ENCODE measurements at regions not wholly inside any gene's neighbourhood (a gene's known extent, or its start where the extent isn't known, plus 50 kb on each side); places are given as distances from the start of the nearest gene placed in this dataset.

DNA sequence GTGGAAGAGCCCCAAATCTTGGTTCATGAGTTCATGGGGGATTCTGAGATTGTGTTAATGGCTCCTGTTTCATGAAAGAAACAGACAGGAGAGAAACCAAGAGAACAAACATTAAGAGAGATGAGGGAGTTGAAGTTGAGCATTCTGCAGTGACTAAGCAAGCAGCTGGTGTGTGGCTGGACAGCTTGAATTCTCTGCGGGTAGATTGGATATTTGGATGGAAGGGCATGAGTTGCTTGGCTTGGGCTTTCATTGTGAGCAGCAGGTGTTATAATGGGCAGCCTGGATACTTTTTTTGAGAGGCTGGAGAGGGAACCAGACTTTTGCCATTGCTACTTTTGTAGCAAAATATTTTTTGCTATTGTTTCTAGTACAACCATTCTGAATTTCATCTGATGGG, 346.8 kb upstream of the SATB1 start:
- H3K23me2 ChIP-seq (ENCODE audit: low read depth, low read length): no peaks in the 10 kb centered on the region
- no peaks in the 10 kb centered on the region for H4K20me1 ChIP-seq (replicated peaks in 1 of 2; ENCODE audit: control insufficient read depth in 1 of 2, insufficient read depth in 2 of 2, low read length in 2 of 2)
- 89% methylated on average over 1 of the region's 1 CpG; no CpG with 5 or more reads in 1 of the 2 experiments for WGBS, 2 experiments (ENCODE audit: extremely low coverage in 1 of 2, insufficient coverage in 1 of 2, insufficient read length in 1 of 2, insufficient replicate concordance in 2 of 2, low coverage in 1 of 2, low lambda C conversion rate in 2 of 2, missing lambda C conversion rate in 1 of 2)
- no peak overlapping the region for H3K23ac ChIP-seq (ENCODE audit: insufficient read length)
- H3K4me1 ChIP-seq (replicated peaks in 1 of 4; ENCODE audit: control insufficient read depth in 3 of 4, insufficient read depth in 4 of 4, low read length in 3 of 4): no peaks in the 10 kb centered on the region
- H3K9ac ChIP-seq (replicated peaks in 1 of 4; ENCODE audit: extremely low read depth in 1 of 4, low read depth in 3 of 4, low read length in 3 of 4): no peak overlapping the region
- no peak overlapping the region for H2BK5ac ChIP-seq (ENCODE audit: low read depth, low read length)
- CTCF ChIA-PET (ENCODE audit: partially characterized antibody): no interaction called here
- no peak overlapping the region for H2BK12ac ChIP-seq (ENCODE audit: low read depth, low read length)
- no peak overlapping the region for H3K56ac ChIP-seq (replicated peaks; ENCODE audit: insufficient read length, low read depth, low read length)
- POLR2A ChIA-PET (ENCODE audit: partially characterized antibody): no interaction called here
- H4K8ac ChIP-seq (ENCODE audit: extremely low read depth, insufficient read depth, low read length): no peak overlapping the region
- no peaks in the 10 kb centered on the region for H3K9me3 ChIP-seq (ENCODE audit: insufficient read depth in 2 of 2, low read depth in 1 of 2, low read length in 1 of 2)
- H3K79me2 ChIP-seq (ENCODE audit: control insufficient read depth in 1 of 2, insufficient read depth in 2 of 2, low read length in 2 of 2): no peaks in the 10 kb centered on the region
- H3K14ac ChIP-seq (ENCODE audit: insufficient read length): no peak overlapping the region
- H3K36me3 ChIP-seq (ENCODE audit: control insufficient read depth in 2 of 4, insufficient read depth in 4 of 4, low read length in 3 of 4): no peaks in the 10 kb centered on the region
- no peak overlapping the region for H2AK5ac ChIP-seq (ENCODE audit: low read depth, low read length)
- no peaks in the 10 kb centered on the region for H3K79me1 ChIP-seq (ENCODE audit: low read depth, low read length)
- no peak overlapping the region for H2BK120ac ChIP-seq (replicated peaks; ENCODE audit: low read depth, low read length)
- H3K4me3 ChIP-seq (ENCODE audit: extremely low read depth in 1 of 4, insufficient read depth in 2 of 4, low read depth in 3 of 4, low read length in 4 of 4): no peak overlapping the region
- no peak overlapping the region for H4K5ac ChIP-seq (ENCODE audit: insufficient read length, low read depth, low read length)
- H3K27me3 ChIP-seq (replicated peaks in 1 of 4; ENCODE audit: control insufficient read depth in 3 of 4, extremely low read depth in 1 of 4, insufficient read depth in 3 of 4, low read length in 3 of 4): no peaks in the 10 kb centered on the region
- no peak overlapping the region for H3K27ac ChIP-seq (ENCODE audit: low read depth, low read length)
- no peak overlapping the region for H4K91ac ChIP-seq (replicated peaks; ENCODE audit: insufficient read length, low read length)
- H3K18ac ChIP-seq (ENCODE audit: extremely low read depth, low read length): no peak overlapping the region
- no peak for DNase-seq (ENCODE audit: low read depth in 1 of 2, low spot score in 2 of 2)
- no peak overlapping the region for H3K4ac ChIP-seq (replicated peaks; ENCODE audit: insufficient read length, low read depth, low read length)
- FAIRE-seq: no peak
- H2BK20ac ChIP-seq (ENCODE audit: low read length): no peak overlapping the region
- no peak overlapping the region for H2BK15ac ChIP-seq (ENCODE audit: low read length)
- H2AFZ ChIP-seq (ENCODE audit: low read length): no peak overlapping the region
- H3K4me2 ChIP-seq (ENCODE audit: insufficient read depth in 1 of 2, low read depth in 2 of 2, low read length in 2 of 2): no peak overlapping the region
- TF ChIP-seq TAF1 (IDR thresholded peaks at IDR 0.05; ENCODE audit: low read depth, low read length) (no peak), BACH1 (IDR thresholded peaks at IDR 0.05; ENCODE audit: low read length) (no peak), RXRA (IDR thresholded peaks at IDR 0.05; ENCODE audit: insufficient read depth, low read depth, low read length) (no peak), POU5F1 (IDR thresholded peaks at IDR 0.05; ENCODE audit: low read depth, low read length) (no peak), SRF (IDR thresholded peaks at IDR 0.05; ENCODE audit: low read depth, low read length) (no peak), SIRT6 (IDR thresholded peaks at IDR 0.05; ENCODE audit: low read length) (no peak), SAP30 (IDR thresholded peaks at IDR 0.05; ENCODE audit: insufficient read depth, insufficient replicate concordance, low read length) (no peak), USF2 (IDR thresholded peaks at IDR 0.05; ENCODE audit: low read length) (no peak), KDM1A (IDR thresholded peaks at IDR 0.05; ENCODE audit: borderline replicate concordance, low read length) (no peak), HDAC6 (IDR thresholded peaks at IDR 0.05; ENCODE audit: low read depth, low read length) (no peak), YY1 (IDR thresholded peaks at IDR 0.05; ENCODE audit: low read depth, low read length) (no peak), GABPA (IDR thresholded peaks at IDR 0.05; ENCODE audit: borderline replicate concordance, insufficient read depth, low read length) (no peak), TAF7 (optimal IDR thresholded peaks at IDR 0.05; ENCODE audit: borderline replicate concordance, low read depth, low read length) (no peak), POLR2A (IDR thresholded peaks at IDR 0.05; ENCODE audit: control extremely low read depth in 1 of 2, low read depth in 2 of 2, low read length in 2 of 2) (no peak), CEBPB (IDR thresholded peaks at IDR 0.05; ENCODE audit: low read depth, low read length) (no peak), CBX8 (IDR thresholded peaks at IDR 0.05; ENCODE audit: borderline replicate concordance, low read depth, low read length) (no peak)

All from H1 (cell line).